GM21526 (cell line): ENCODE measurements at regions not wholly inside any gene's neighbourhood (a gene's known extent, or its start where the extent isn't known, plus 50 kb on each side); places are given as distances from the start of the nearest gene placed in this dataset.
"Not testable (repeated sequence)": the region's sequence is repeated elsewhere in the genome, so short reads cannot be mapped to it uniquely, and the experiment has no call there.

ENCODE experiments used
- ATAC-seq: cut with Tn5 transposase; IDR thresholded peaks from one replicate; pipeline ENCODE4 v1.9.1; 2021; ENCODE audit warnings: moderate library complexity; ENCODE audit not compliant: unreplicated experiment, low FRiP score

GRCh38 chr13:59360108-59360507 is 803.6 kb downstream of the DIAPH3 start:
- no peak for ATAC-seq

GRCh38 chr13:59360916-59361315 is 802.8 kb downstream of the DIAPH3 start:
- no peak for ATAC-seq

GRCh38 chr13:59363313-59363712 is 800.4 kb downstream of the DIAPH3 start:
- ATAC-seq = no peak

GRCh38 chr13:59363947-59364346 is 799.8 kb downstream of the DIAPH3 start:
- no peak for ATAC-seq

GRCh38 chr13:59364641-59365085 is 799.1 kb downstream of the DIAPH3 start:
- no peak for ATAC-seq

- no peak for ATAC-seq
Measured at GRCh38 chr13:59367467-59367866, 796.3 kb downstream of the DIAPH3 start.

- no peak for ATAC-seq
Measured at GRCh38 chr13:59367904-59368303, 795.8 kb downstream of the DIAPH3 start.

GRCh38 chr13:59368693-59369092 is 795.0 kb downstream of the DIAPH3 start:
- no peak for ATAC-seq

- no peak for ATAC-seq
Measured at GRCh38 chr13:59371229-59371628, 792.5 kb downstream of the DIAPH3 start.

GRCh38 chr13:59373341-59373740 is 790.4 kb downstream of the DIAPH3 start:
- no peak for ATAC-seq

- ATAC-seq = no peak
Measured at GRCh38 chr13:59374691-59375090, 789.0 kb downstream of the DIAPH3 start.

GRCh38 chr13:59384154-59384553 is 779.6 kb downstream of the DIAPH3 start:
- ATAC-seq = no peak

- peak; percentile 99 for ATAC-seq
Measured at GRCh38 chr13:59391696-59392095, 772.0 kb downstream of the DIAPH3 start.

- ATAC-seq = no peak
Measured at GRCh38 chr13:59392328-59392727, 771.4 kb downstream of the DIAPH3 start.

- no peak for ATAC-seq
Measured at GRCh38 chr13:59394496-59394895, 769.2 kb downstream of the DIAPH3 start.

GRCh38 chr13:59398127-59398526 is 765.6 kb downstream of the DIAPH3 start:
- no peak for ATAC-seq

- ATAC-seq = no peak
Measured at GRCh38 chr13:59398661-59399060, 765.1 kb downstream of the DIAPH3 start.

GRCh38 chr13:59399513-59399912 is 764.2 kb downstream of the DIAPH3 start:
- no peak for ATAC-seq

GRCh38 chr13:59404331-59404730 is 759.4 kb downstream of the DIAPH3 start:
- no peak for ATAC-seq

- not testable (repeated sequence) for ATAC-seq
Measured at GRCh38 chr13:59407251-59407650, 756.5 kb downstream of the DIAPH3 start.

- ATAC-seq = no peak
Measured at GRCh38 chr13:59408738-59409137, 755.0 kb downstream of the DIAPH3 start.

GRCh38 chr13:59409211-59409610 is 754.5 kb downstream of the DIAPH3 start:
- no peak for ATAC-seq

GRCh38 chr13:59409634-59410200 is 754.0 kb downstream of the DIAPH3 start:
- no peak for ATAC-seq
